ENCODE measurements at regions not wholly inside any gene's neighbourhood (a gene's known extent, or its start where the extent isn't known, plus 50 kb on each side); places are given as distances from the start of the nearest gene placed in this dataset.

GRCh38 chr4:32073542-32073941 is 1353.4 kb downstream of the PCDH7 start:
- in situ Hi-C loops (cut with HindIII; ENCODE audit: low sequenced_read_pairs): no loop called here
- DNase-seq (ENCODE audit: low spot score): no peak

DNA sequence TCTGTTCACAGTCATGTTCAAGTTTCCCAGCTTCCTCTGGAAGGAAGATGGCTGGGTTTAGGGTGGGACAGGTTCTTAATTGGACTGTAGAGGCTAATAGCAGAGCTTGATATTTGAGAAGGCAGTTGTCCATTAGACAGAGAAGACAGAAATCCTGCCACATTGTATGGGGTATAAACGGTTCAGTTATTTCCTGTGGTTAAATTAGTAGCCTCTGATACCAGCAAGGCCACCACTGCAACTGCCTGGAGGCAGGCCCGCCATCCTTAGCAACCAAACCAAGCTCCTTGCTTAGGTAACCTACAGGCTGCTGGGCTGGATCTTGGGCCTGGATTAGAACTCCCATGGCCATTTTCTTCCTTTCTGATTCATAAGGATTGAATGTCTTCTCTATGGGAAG is 1367.0 kb downstream of the PCDH7 start:
- in situ Hi-C loops (cut with HindIII; ENCODE audit: low sequenced_read_pairs): no loop called here
- DNase-seq (ENCODE audit: low spot score): no peak

- in situ Hi-C loops (cut with HindIII; ENCODE audit: low sequenced_read_pairs): no loop called here
- no peak for DNase-seq (ENCODE audit: low spot score)
Measured at GRCh38 chr4:32094987-32095386, 1374.8 kb downstream of the PCDH7 start.

DNA sequence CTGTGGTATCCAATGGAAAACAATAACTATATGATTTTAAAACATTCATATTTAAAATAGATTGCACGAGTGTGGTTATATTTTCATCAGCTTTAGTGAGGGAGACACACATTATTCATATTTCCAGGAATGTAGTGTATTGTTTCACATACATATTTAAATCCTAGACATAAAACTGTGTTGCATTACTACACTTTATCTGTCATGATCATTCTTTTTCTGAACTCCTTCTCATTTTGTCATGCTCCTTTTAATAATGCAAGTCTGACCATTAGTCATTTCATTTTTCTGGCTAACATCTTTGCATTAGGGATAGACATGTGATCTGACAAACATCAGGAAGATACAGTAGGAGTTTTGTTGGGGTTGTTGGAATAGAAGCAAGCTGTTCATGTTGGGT is 1382.7 kb downstream of the PCDH7 start:
- in situ Hi-C loops (cut with HindIII; ENCODE audit: low sequenced_read_pairs): no loop called here
- no peak for DNase-seq (ENCODE audit: low spot score)

DNA sequence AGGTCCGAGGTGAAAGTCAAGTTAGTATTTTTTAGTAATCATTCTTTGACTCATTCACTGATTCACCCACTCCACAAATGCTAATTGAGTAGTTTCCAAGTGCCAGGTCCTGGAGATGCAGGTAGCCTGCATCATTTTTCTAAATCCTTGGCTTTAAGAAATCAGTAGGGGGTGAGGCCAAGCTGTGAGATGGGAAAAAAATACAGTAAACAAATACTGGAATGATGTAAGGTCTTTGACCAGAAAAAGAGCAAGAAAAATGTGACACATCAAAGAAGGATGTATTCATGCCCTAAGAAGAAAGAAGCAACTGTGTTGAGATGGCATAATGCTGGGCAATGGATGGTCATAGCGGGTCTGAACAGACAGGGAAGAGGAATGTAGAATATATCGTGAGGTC is 1386.6 kb downstream of the PCDH7 start:
- no peak for DNase-seq (ENCODE audit: low spot score)
- in situ Hi-C loops (cut with HindIII; ENCODE audit: low sequenced_read_pairs): no loop called here

DNA sequence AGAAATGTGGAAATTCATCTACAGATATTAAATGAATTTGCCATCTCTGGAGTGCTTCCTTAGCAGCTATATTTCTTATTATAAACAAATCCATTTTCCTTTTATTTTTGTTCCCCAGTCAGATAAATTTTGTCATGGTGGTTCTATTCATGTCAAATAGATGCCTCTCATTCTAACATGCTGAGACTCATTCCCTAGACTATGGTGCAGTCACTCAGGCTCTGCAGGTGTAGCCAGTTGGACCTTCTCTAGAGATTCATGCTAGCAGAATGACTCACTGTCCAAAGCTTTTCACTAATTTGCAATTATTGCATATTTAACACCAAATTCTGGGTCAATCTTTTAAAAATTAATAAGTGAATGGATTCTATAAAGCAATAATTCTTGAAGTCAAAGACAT is 1392.7 kb downstream of the PCDH7 start:
- in situ Hi-C loops (cut with HindIII; ENCODE audit: low sequenced_read_pairs): no loop called here
- DNase-seq (ENCODE audit: low spot score): no peak

GRCh38 chr4:32117693-32118092 is 1397.5 kb downstream of the PCDH7 start:
- no peak for DNase-seq (ENCODE audit: low spot score)
- in situ Hi-C loops (cut with HindIII; ENCODE audit: low sequenced_read_pairs): no loop called here

DNA sequence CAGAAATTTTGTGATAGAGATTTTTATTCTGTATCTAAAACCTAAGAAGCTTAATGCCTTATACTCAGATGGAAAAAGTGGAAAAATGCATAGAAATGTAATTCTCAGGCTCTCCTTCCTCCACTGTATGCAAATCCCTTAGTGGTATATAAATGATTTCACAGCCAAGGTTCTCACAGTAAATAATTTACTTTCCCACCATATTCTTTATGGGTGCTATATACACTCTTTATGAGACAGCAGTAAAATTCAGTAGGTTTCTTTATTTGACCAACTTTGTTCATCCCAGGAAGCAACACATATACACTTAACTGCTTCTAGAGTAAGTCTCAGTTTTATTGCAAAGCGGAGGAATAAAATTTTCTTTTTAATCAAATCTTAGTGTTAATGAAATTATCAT is 1399.7 kb downstream of the PCDH7 start:
- no peak for DNase-seq (ENCODE audit: low spot score)

DNA sequence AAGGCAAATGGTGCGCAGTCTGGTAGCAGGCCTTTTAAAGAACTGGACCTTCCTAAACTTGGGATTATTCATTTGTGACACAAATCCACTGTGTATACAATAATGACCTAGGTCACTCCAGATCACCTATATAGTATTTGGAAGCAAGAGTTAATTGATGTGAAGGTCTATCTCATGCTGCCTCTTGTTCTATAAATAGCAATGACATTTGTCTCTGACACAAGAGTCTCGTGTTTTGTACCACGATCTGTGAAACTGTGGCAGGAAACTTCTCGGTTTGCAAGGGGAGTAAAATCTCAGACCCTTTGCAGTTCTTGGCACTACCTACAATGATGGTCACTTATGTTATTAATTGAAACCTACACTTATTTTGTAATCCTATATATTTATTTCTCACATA is 1408.4 kb downstream of the PCDH7 start:
- in situ Hi-C loops (cut with HindIII; ENCODE audit: low sequenced_read_pairs): no loop called here
- DNase-seq (ENCODE audit: low spot score): no peak

More for the DNA sequence above, 1399.7 kb downstream of the PCDH7 start:
- in situ Hi-C loops (cut with HindIII; ENCODE audit: low sequenced_read_pairs): no loop called here

DNA sequence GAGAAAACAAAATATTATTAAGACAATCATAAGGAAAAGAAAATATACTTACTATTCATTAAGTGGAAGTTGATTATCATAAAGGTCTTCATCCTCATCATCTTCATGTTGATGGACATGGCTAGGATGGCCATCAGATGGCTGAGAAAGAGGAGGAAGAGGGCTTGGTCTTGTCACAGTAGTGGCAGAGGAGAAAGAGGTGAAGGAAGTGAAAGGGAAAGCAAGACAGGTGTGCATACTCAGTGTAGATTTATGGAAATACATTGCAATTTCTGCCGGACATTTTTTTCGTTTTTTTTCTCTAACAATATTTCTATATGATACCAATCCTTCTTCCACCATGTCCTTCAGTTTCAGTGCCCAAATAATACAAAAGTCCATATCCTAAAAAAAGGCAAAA is 1409.8 kb downstream of the PCDH7 start:
- no peak for DNase-seq (ENCODE audit: low spot score)
- in situ Hi-C loops (cut with HindIII; ENCODE audit: low sequenced_read_pairs): no loop called here

DNA sequence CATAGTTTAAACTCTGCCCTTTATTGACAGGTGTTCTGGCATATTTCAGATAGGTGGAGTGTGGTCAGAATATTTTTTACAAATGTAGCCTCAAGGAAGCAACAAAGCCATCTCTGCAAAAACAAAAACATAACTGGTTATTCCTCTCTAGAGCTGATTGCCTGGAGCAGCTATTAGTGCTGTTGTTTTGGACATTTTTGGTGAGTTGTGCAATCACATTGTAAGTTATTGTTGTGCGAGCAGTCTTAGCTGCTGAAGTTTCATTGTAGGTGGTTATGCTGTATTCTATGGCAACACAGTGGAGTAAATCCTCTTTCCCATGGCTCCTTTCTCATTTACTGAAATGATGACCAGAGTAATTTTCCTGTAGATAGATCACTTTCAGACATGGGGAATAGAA is 1413.0 kb downstream of the PCDH7 start:
- in situ Hi-C loops (cut with HindIII; ENCODE audit: low sequenced_read_pairs): no loop called here
- DNase-seq (ENCODE audit: low spot score): no peak

DNA sequence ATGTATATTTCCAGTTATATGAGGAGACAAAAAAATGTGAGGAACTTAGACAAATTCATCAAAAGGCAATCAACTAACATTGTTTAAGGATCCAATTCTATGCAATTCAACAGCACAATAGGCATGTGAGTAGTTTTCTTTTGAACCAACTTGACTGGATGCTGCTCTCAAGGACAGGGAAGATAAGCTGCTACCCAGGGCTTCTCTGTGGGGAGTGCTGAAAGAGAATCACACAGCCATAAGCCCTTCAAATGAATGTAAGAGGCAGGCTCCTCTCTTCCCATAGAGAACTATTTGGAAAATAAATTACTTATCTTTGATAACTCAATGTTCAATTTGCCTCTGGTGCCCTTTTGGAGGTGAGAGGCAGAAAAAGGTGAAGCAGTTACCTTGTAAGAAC is 1413.6 kb downstream of the PCDH7 start:
- no peak for DNase-seq (ENCODE audit: low spot score)
- in situ Hi-C loops (cut with HindIII; ENCODE audit: low sequenced_read_pairs): no loop called here

DNA sequence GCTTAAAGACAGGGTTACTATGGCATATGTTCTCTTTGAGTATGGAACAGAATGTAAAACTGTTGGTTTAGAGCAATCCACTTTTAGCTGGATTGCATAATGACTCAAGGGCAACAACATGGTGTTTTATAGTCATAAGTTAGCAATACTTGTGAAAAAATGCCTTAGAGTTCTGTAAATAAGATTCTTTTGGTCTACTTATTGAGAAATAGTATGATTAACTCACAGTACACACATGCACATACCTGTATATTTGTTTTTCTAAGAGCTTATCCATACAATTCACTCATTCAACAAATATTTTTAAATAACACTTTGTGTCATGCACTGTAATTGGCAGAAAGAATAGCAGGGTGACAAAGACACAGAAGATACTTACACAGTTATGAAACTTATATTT is 1415.5 kb downstream of the PCDH7 start:
- in situ Hi-C loops (cut with HindIII; ENCODE audit: low sequenced_read_pairs): no loop called here
- DNase-seq (ENCODE audit: low spot score): no peak

GRCh38 chr4:32136081-32136787 is 1416.1 kb downstream of the PCDH7 start:
- no peak for DNase-seq (ENCODE audit: low spot score)
- in situ Hi-C loops (cut with HindIII; ENCODE audit: low sequenced_read_pairs): no loop called here

DNA sequence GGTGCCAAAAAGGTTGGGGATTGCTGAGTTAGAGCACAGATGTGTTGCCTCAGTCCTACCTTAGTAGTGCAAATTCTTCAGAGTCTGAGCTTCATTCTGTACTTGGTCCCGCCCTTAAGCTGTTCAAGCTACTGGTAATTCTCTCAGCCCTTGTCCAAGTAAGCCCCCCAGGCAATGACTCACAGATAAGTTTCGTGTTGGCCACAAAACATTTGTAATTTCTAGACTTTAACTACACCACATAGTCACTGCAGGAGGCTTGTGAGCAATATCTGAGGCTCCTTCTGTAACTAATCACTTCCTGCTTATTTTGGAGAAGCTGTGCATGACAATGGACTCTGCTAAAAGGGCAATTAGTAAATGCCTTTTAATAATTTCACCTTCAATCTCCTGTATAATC is 1420.5 kb downstream of the PCDH7 start:
- in situ Hi-C loops (cut with HindIII; ENCODE audit: low sequenced_read_pairs): no loop called here
- DNase-seq (ENCODE audit: low spot score): no peak

- in situ Hi-C loops (cut with HindIII; ENCODE audit: low sequenced_read_pairs): no loop called here
- no peak for DNase-seq (ENCODE audit: low spot score)
Measured at GRCh38 chr4:32142075-32142474, 1421.9 kb downstream of the PCDH7 start.

DNA sequence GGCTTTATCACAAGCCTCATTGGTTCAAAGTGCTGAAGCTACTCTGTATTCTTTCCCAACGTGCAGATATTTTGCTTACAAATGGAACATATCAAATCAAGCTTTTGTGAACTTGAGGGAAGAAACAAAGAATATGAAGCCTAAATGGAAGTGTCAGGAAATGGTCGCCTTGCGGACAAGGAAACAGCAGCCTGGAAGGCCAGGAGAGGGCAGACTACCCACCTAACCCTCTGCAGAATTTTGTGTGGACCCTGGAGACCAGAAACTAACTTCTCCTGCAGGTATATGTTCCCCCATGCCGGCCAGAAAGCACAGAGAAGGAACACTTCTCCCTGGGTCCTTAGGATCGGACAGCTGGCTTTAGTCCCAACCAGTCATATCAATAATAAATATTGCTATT is 1425.8 kb downstream of the PCDH7 start:
- no peak for DNase-seq (ENCODE audit: low spot score)
- in situ Hi-C loops (cut with HindIII; ENCODE audit: low sequenced_read_pairs): no loop called here

GRCh38 chr4:32147446-32148085 is 1427.4 kb downstream of the PCDH7 start:
- no peak for DNase-seq (ENCODE audit: low spot score)
- in situ Hi-C loops (cut with HindIII; ENCODE audit: low sequenced_read_pairs): no loop called here

DNA sequence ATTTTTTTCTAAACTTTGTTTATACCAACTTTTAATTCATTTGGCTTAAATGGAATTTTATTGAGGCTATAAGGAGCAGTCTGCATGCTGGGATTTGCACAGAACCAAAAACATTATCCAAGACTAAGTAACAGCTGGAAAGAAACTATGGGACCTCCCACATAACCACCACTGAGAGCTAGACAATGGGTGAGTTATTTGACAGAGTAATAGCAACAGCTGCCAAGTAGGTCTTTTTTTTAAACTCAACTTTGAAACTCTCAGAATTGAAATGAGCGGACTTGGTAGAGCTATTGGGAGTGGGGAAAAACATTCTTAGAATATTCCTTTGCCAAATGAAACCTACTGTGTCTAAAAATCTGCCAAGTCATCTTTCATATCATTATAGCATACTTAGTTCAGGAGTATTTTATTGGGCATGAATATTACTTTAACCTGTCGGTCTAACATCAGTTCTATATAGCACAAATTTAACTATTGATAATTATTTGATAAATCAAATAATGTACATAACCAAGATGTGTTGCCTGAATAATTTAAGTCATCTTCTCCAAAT is 1428.0 kb downstream of the PCDH7 start:
- DNase-seq (ENCODE audit: low spot score): no peak
- in situ Hi-C loops (cut with HindIII; ENCODE audit: low sequenced_read_pairs): no loop called here

GRCh38 chr4:32158961-32159360 is 1438.8 kb downstream of the PCDH7 start:
- DNase-seq (ENCODE audit: low spot score): no peak
- in situ Hi-C loops (cut with HindIII; ENCODE audit: low sequenced_read_pairs): no loop called here

GRCh38 chr4:32161392-32161791 is 1441.2 kb downstream of the PCDH7 start:
- in situ Hi-C loops (cut with HindIII; ENCODE audit: low sequenced_read_pairs): no loop called here
- DNase-seq (ENCODE audit: low spot score): no peak

Measured in G401 (cell line).